ENCODE measurements at regions not wholly inside any gene's neighbourhood (a gene's known extent, or its start where the extent isn't known, plus 50 kb on each side); places are given as distances from the start of the nearest gene placed in this dataset.

GRCh38 chrX:43508694-43509093 is 147.4 kb upstream of the MAOA start:
- DNase-seq (ENCODE audit: low read depth) = no peak

GRCh38 chrX:43510209-43510608 is 145.9 kb upstream of the MAOA start:
- no peak for DNase-seq (ENCODE audit: low read depth)

DNA sequence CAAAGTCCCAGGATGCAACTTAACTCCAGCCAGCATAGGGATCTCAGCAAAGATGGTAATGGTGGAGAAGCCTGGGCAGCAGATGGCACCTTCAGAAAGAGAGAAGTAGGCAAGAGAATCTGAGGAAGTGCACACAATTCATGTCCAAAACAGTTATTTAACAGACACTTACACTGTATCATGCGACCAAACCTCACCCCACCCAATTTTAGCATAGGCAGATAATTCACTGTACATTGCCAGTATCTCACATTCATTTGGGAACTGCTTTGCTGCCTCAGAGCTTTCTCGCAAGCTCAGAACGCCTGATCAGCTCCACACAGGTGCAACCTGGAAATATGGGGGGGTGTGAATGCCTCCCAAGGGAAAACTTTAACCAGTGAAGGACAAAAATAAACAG is 143.0 kb upstream of the MAOA start:
- no peak for DNase-seq (ENCODE audit: low read depth)

GRCh38 chrX:43514820-43515219 is 141.3 kb upstream of the MAOA start:
- DNase-seq (ENCODE audit: low read depth) = no peak

DNA sequence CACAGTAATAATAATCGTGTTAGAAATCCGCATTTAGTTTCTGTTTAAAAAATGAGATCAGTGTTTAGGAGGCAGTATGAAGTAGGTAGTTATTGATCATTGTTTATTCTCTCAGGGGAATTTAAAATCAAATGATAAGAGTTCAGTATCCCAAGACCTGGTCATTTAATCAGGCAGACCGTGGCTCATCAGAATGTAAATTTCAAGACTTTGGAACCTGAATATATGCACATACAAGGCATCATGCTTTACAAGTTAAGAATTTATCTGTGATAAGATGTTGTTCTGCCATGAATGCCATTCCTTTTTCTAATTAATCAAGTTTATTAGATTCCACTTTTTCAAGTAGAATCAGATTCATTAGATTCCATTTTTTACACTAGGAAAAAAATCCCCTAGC is 133.5 kb upstream of the MAOA start:
- no peak for DNase-seq (ENCODE audit: low read depth)

DNA sequence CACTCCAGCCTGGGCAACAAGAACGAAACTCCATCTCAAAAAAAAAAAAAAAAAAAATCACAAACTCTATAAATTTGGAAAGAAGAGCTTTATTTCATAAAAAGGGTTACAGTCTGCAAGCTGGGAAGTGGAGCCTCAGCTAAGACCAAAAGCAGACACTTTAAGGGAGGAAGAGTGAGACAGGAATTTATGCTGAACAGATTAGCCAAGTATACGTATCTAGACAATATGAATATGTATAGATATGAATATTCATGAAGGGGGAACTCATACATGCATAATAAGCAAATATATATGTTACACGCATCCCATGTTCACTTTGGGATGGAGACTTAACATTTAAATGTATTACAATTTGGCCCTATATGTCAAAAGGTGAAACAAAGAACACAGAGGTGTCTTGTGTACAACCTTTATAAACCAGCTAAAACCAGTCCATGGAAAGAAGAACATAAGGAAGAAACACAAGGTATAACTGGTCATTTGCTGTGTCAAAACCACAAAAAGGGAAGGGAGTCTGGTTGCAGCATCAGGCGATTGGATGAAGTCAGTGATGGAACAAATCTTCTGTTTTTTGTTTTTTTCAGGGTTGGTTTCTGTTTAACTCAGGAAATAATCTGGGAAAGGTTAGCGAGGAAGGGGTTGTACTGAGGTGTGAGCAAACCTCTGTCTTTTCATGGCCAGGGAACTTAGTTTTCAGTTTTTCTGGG is 130.0 kb upstream of the MAOA start:
- no peak for DNase-seq (ENCODE audit: low read depth)

DNA sequence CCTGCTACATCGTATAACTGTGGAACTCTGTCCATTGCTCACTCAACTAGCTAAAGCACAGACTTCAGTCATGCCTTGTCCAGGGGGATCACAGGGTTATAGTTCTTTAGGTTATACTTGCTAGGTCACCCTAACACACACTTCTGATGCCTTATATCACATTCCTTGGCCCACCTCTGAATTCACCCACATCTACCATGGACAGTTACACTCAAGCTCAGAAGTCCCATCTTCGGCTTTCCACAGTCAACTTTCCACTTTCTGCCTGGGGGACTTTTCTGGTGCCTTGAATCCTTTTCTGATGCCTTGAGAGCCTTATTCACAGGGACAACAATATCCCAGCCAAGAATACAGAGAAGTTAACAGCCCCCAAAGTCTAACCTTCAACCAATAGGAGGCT is 129.2 kb upstream of the MAOA start:
- DNase-seq (ENCODE audit: low read depth) = no peak

DNA sequence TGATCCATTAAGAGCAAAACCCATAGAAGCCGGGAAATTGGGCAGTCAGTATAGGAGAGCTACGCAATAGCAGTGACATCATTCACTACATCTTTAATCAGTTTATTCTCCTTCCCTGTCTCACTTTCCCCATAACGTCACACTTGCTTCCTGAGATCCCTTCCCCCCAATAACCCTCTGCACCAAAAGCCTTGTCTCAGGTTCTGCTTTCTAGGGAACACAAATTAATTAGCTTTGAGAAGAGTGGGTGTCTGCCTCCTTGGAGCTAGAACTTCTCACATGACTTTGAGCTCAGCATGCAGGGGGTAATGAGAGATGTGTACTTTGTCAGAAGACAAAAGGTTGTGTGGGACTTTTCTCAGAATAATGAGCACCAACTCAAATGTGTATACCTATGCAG is 128.3 kb upstream of the MAOA start:
- DNase-seq (ENCODE audit: low read depth) = no peak

- no peak for DNase-seq (ENCODE audit: low read depth)
Observed at GRCh38 chrX:43530837-43531236, 125.3 kb upstream of the MAOA start.

GRCh38 chrX:43540318-43540717 is 115.8 kb upstream of the MAOA start:
- DNase-seq (ENCODE audit: low read depth) = no peak

GRCh38 chrX:43551590-43551989 is 104.5 kb upstream of the MAOA start:
- DNase-seq (ENCODE audit: low read depth) = no peak

DNA sequence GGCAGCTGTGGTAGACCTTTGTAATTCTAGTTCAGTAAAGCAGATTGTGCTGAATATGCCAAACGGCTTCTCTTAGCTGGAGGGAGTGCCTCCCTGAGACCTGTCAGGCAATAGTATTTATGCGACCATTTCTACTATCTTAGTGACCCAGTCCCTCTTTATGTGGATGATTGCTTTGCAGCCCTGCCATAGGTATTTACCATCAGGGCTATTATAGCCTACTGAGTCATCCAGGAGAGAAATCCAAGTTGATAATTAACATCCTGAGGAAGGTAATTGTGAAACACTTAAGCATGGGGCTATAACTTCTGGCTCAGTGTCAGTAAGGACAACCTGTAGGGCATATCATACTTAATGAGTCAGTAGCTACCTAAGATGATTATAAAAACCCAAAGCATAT is 103.9 kb upstream of the MAOA start:
- no peak for DNase-seq (ENCODE audit: low read depth)

DNA sequence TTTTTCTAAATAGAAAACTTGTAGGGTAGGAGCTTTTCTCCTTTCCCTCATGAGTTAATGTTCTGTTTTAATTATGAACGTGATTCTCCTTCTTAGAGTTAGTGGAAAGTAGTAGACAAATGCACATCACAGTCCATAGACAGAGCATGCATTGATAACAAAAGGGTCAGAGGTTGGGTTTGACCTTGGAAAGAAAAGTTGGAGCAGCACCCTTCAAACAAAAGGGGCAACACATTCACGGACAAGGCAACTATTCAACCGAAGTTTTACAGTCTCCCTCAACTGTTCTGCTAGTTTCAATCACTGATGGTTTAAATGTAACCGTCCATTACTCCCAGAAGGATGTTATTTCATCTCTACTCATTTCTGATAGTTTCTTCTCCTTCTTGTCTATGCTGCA is 103.4 kb upstream of the MAOA start:
- no peak for DNase-seq (ENCODE audit: low read depth)

DNA sequence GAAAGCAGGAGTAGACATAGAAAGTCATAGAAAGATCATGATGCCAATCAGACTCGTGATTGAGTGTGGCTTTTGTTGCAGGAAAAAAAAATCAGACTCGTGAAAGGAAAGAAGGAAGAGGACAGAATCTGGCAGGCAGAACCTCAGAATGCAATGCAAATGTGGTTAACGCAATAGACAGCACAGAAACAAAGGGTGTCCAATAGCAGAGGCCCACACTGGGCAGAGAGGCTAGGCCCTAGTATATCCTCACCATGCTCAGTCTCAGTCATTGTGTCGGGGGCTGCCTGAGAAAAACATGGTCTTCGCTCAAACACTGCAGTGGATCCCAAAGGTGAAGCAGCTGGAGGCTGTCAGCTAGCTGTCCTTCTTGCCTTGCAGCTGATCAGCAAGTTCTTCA is 102.8 kb upstream of the MAOA start:
- DNase-seq (ENCODE audit: low read depth) = no peak

GRCh38 chrX:43556207-43556606 is 99.9 kb upstream of the MAOA start:
- DNase-seq (ENCODE audit: low read depth) = no peak

DNA sequence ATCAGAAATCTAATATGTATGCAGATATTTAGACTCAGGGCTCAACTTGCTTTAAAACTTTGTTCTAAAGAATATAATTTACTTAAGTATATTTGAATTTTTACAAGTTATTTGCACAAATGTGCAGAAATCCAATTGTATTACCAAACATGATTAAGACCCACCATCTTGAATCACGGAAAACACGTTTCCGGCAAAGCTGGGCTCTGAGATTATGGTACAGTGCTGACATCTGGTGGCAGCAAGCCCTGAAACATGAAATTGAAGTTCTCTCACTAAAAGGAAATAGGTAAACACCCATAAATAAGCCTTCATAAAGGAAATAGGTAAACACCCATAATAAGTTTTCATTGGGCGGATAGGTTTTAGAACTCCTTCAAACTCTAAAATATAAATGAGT is 98.3 kb upstream of the MAOA start:
- DNase-seq (ENCODE audit: low read depth) = peak; percentile 38

DNA sequence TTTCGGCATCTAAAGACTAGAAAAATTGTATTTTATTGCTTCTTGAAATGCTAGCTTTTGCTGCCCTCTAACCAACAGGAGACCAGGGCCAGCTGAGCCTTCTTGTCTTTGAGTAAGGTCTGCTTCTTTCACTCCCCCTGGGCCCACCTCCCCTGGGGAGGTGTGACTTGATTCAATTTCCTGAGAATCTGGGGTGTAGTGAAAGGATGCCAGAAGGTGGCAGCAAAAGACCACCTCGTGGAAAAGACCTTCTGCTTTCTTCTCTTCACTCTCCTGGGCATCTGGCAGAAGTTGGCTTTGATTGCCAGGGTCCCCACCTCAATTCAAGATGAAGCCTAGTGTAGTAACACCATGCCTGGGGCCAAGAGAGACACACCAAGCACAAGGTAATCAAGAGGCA is 96.5 kb upstream of the MAOA start:
- DNase-seq (ENCODE audit: low read depth) = no peak

DNA sequence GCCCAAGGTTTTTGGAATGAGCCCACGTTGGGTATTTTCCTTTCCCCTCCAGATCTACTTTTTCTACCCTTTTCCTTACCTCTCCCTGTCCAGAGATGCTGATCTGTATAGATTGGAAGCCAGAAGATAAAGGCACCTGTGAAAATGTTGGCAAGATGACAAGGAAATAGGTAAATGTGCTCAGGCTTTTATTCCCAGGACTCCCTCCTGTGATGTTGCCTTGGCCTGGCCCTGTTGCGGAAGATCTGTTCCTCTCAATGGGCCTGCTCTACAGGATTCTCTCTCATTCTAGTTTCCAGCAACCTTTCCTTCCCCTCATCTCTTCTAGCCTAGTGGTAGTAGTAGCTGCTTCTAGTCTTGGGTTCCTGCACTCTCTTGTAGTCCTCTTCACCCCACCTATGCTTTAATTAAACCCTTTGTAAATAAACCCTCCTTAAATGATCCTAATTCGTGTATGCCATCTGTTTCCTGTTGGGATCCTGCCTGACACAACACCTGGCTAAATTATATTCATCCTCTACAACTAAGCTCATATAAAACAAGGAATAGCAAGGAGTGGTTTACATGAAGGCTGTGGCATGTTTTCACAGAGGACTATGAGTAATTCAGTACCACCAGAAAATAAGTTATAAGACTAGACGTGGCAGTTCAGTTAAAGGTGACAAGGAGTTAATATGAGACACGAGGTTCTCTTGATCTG is 95.7 kb upstream of the MAOA start:
- DNase-seq (ENCODE audit: low read depth) = no peak

- DNase-seq (ENCODE audit: low read depth) = no peak
Observed at GRCh38 chrX:43562372-43562771, 93.7 kb upstream of the MAOA start.

DNA sequence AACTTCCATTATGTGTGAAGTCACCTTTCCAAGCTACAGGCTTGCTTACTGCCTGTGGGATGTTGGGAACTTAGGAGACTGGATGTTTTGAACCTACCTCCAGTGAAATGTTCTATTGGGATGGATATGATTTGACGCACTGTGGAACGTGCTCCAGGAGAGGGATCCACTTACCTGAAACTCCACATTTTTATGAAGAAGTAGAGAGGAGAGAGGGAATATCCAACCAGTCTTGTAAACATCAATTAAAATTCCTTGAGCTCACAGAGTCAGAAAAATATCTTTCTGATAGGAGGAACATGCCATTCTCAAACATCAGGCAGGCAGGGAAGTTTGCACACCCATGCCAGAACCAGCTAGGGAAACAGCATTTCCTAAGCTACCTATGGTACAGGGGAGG is 91.1 kb upstream of the MAOA start:
- DNase-seq (ENCODE audit: low read depth) = no peak

DNA sequence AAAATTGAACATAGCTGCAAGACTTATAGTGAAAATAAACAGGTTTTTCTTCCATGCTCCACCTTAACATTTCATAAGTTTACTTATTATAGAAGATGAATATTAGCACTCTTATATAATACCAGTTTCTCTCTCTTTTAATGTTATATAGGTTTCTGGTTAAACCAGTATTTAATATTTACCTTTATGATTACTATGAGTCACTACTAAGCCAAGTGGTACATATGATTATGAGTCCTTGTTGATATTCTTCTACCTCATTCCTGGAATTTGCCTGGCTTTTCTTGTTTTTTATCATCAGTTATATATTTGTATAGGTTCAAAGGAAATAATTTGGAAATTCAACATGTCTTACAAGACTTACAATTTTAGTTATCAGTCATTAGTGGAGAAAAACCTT is 89.9 kb upstream of the MAOA start:
- DNase-seq (ENCODE audit: low read depth) = no peak

DNA sequence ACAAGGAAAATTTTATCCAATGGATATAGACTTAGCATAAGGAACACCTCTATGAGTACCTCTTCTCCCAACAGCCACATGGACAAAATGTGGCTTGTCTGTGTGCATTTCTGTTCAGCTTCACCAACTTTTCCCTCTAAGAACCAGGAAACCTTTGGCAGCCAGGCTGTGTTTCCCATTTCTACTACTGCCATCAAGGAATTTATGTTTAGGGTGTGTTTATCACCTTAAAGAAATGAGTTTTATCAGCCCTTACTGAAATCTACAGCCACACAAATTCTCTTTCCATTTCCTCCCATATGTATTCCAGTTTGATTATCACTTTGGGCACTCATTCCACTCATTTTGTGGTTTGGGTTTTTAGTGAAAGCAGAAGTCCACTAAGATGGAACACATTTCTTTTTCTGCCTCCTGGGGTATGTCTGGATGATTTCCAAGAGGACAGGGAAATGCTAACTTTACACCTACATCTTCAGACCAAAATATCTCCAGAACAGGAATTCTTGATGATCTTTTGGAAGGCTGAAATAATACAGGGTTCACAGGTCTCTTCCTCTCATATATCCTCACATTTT is 82.6 kb upstream of the MAOA start:
- DNase-seq (ENCODE audit: low read depth) = no peak

- DNase-seq (ENCODE audit: low read depth) = no peak
Observed at GRCh38 chrX:43580621-43581020, 75.5 kb upstream of the MAOA start.

- DNase-seq (ENCODE audit: low read depth) = no peak
Observed at GRCh38 chrX:43581167-43581566, 74.9 kb upstream of the MAOA start.

Data from stimulated activated CD8-positive, alpha-beta memory T cell treated with anti-CD3 and anti-CD28 coated beads, Interleukin-15, amount 100 ng/mL, for 1 hour (primary cell).